ENCODE measurements at regions not wholly inside any gene's neighbourhood (a gene's known extent, or its start where the extent isn't known, plus 50 kb on each side); places are given as distances from the start of the nearest gene placed in this dataset.

DNA sequence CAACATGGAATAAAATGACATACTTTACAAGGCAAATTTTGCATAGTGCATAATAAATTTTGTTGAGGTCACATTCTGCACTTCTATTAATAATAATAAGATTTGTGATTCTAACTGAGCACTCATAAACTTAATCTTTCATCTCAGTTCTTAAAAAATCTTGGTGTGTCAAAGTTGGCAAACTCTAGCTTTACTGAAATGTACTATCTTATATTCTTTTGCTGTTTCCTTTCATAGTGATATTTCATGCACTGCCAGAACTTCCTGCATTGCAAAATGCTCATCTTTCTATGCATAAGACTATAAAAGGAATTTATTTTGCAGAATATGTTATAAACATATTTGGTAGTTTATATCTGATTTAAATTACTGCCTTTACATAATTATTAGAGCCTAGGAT is 797.6 kb downstream of the ADGRL2 start:
- Mint-ChIP-seq H3K4me3 (no peak overlapping the region), H3K4me1 (peaks cover 18% of the 10 kb centered on the region), H3K27me3 (ENCODE audit: low read depth) (peaks cover 12% of the 10 kb centered on the region), H3K9me3 (no peaks in the 10 kb centered on the region), H3K36me3 (no peaks in the 10 kb centered on the region), H3K27ac (no peak overlapping the region)
- TF ChIP-seq, protein P1, sequence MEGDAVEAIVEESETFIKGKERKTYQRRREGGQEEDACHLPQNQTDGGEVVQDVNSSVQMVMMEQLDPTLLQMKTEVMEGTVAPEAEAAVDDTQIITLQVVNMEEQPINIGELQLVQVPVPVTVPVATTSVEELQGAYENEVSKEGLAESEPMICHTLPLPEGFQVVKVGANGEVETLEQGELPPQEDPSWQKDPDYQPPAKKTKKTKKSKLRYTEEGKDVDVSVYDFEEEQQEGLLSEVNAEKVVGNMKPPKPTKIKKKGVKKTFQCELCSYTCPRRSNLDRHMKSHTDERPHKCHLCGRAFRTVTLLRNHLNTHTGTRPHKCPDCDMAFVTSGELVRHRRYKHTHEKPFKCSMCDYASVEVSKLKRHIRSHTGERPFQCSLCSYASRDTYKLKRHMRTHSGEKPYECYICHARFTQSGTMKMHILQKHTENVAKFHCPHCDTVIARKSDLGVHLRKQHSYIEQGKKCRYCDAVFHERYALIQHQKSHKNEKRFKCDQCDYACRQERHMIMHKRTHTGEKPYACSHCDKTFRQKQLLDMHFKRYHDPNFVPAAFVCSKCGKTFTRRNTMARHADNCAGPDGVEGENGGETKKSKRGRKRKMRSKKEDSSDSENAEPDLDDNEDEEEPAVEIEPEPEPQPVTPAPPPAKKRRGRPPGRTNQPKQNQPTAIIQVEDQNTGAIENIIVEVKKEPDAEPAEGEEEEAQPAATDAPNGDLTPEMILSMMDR (IDR thresholded peaks at IDR 0.05; ENCODE audit: unreplicated experiment), result no peak
- DNase-seq (ENCODE audit: low spot score in 2 of 2, unreplicated experiment in 2 of 2), result no peak

GRCh38 chr1:82597649-82598048 is 796.9 kb downstream of the ADGRL2 start:
- Mint-ChIP-seq H3K27me3 (ENCODE audit: low read depth) (peaks cover 12% of the 10 kb centered on the region), H3K27ac (no peak overlapping the region), H3K4me3 (no peak overlapping the region), H3K4me1 (peaks cover 23% of the 10 kb centered on the region), H3K36me3 (no peaks in the 10 kb centered on the region), H3K9me3 (no peaks in the 10 kb centered on the region)
- TF ChIP-seq, protein P1 (IDR thresholded peaks at IDR 0.05; ENCODE audit: unreplicated experiment), result no peak
- no peak for DNase-seq (ENCODE audit: low spot score in 2 of 2, unreplicated experiment in 2 of 2)

GRCh38 chr1:82597141-82597540 is 796.4 kb downstream of the ADGRL2 start:
- Mint-ChIP-seq H3K36me3 (no peaks in the 10 kb centered on the region), H3K27ac (no peak overlapping the region), H3K27me3 (ENCODE audit: low read depth) (peaks cover 8% of the 10 kb centered on the region), H3K4me1 (peaks cover 23% of the 10 kb centered on the region), H3K4me3 (no peak overlapping the region), H3K9me3 (no peaks in the 10 kb centered on the region)
- TF ChIP-seq, protein P1 (IDR thresholded peaks at IDR 0.05; ENCODE audit: unreplicated experiment), result no peak
- no peak for DNase-seq (ENCODE audit: low spot score in 2 of 2, unreplicated experiment in 2 of 2)

DNA sequence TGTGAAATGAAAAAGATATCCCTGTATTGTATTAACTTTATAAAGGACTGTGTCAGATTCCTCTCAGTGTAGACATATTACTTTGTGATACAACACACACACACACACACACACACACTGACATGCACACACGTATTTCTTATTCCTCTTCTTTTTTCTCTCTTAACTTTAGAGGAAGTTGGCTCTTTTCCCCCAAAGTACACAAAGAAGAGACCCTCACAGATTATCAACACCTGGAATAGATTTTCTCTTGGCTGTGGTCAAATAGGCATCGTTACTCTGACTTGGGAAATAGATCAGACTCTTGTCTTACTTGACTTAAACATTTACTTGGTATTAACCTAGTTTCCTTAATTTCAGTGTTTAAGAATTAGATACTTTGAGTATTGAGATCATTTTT is 792.8 kb downstream of the ADGRL2 start:
- Mint-ChIP-seq H3K4me1 (peaks cover 23% of the 10 kb centered on the region), H3K27ac (no peak overlapping the region), H3K36me3 (no peaks in the 10 kb centered on the region), H3K9me3 (peaks cover 10% of the 10 kb centered on the region), H3K27me3 (ENCODE audit: low read depth) (no peaks in the 10 kb centered on the region), H3K4me3 (no peak overlapping the region)
- TF ChIP-seq, protein P1 (IDR thresholded peaks at IDR 0.05; ENCODE audit: unreplicated experiment), result no peak
- no peak for DNase-seq (ENCODE audit: low spot score in 2 of 2, unreplicated experiment in 2 of 2)

DNA sequence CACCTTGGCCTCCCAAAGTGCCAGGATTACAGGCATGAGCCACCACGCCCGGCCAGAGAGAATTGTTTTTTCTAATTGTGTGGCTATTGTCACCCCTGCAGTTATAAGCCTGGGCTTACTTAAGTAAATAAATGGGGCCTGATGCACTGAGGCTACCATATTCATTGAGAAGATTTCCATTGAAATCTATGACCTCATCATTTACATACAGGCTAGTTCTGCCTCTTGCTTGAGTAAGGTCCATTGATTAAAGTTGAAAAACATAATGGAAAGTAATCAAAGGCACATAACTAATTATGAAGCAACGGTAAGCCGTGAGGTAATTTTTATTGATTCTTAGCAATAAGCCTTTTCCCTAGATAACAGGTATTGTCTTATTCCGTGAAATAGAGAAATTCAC is 788.9 kb downstream of the ADGRL2 start:
- TF ChIP-seq, protein P1 (IDR thresholded peaks at IDR 0.05; ENCODE audit: unreplicated experiment), result no peak
- H3K9me3 Mint-ChIP-seq, result peaks cover 15% of the 10 kb centered on the region
- no peak overlapping the region for H3K27ac Mint-ChIP-seq
- peaks cover 12% of the 10 kb centered on the region for H3K4me1 Mint-ChIP-seq
- H3K27me3 Mint-ChIP-seq (ENCODE audit: low read depth), result no peaks in the 10 kb centered on the region
- H3K36me3 Mint-ChIP-seq, result no peaks in the 10 kb centered on the region
- DNase-seq (ENCODE audit: low spot score in 2 of 2, unreplicated experiment in 2 of 2), result no peak
- no peak overlapping the region for H3K4me3 Mint-ChIP-seq

GRCh38 chr1:82587371-82587770 is 786.6 kb downstream of the ADGRL2 start:
- TF ChIP-seq, protein P1 (IDR thresholded peaks at IDR 0.05; ENCODE audit: unreplicated experiment), result no peak
- Mint-ChIP-seq H3K9me3 (peaks cover 15% of the 10 kb centered on the region), H3K4me3 (no peak overlapping the region), H3K27ac (no peak overlapping the region), H3K27me3 (ENCODE audit: low read depth) (no peaks in the 10 kb centered on the region), H3K36me3 (no peaks in the 10 kb centered on the region), H3K4me1 (no peaks in the 10 kb centered on the region)
- DNase-seq (ENCODE audit: low spot score in 2 of 2, unreplicated experiment in 2 of 2), result no peak
